H1 (cell line): ENCODE measurements at regions not wholly inside any gene's neighbourhood (a gene's known extent, or its start where the extent isn't known, plus 50 kb on each side); places are given as distances from the start of the nearest gene placed in this dataset.

Experiments
- EP300 ChIP-seq, 2 experiments: IDR thresholded peaks; 1 replicate in 1 of 2; 2 replicates in 1 of 2; pipeline ENCODE4 v1.6.1; 2011 to 2012; ENCODE audit warnings: low read depth in 2 of 2, low read length in 2 of 2, mild to moderate bottlenecking in 2 of 2, borderline replicate concordance in 1 of 2, inconsistent platforms in 1 of 2, moderate library complexity in 1 of 2
- GTF2F1 ChIP-seq: IDR thresholded peaks from 2 replicates; pipeline ENCODE4 v1.6.1; 2012; ENCODE audit warnings: low read depth, low read length, improper control_type of control experiment, borderline replicate concordance
- HDAC6 ChIP-seq: IDR thresholded peaks from one replicate; pipeline ENCODE4 v1.7.1; 2012; ENCODE audit warnings: low read depth, mild to moderate bottlenecking, inconsistent platforms, low read length, moderate library complexity
- POU5F1 ChIP-seq: IDR thresholded peaks from 2 replicates; pipeline ENCODE4 v1.6.1; 2011; ENCODE audit warnings: low read depth, mild to moderate bottlenecking, low read length, moderate library complexity
- SP2 ChIP-seq: IDR thresholded peaks from 2 replicates; pipeline ENCODE4 v1.6.1; 2012; ENCODE audit warnings: mild to moderate bottlenecking, low read length, inconsistent platforms
- SUZ12 ChIP-seq: fragments of 200-600 bp; sonication (generic); IDR thresholded peaks from 2 replicates; pipeline ENCODE4 v1.6.1; 2012; ENCODE audit warnings: mild to moderate bottlenecking, inconsistent platforms, low read length, moderate library complexity, mixed read lengths
- TCF12 ChIP-seq: IDR thresholded peaks from 2 replicates; pipeline ENCODE4 v1.6.1; 2011; ENCODE audit warnings: low read depth, mild to moderate bottlenecking, low read length
- TF ChIP-seq, protein P1 (sequence below): IDR thresholded peaks from 2 replicates; pipeline ENCODE4 v1.6.1; 2011; ENCODE audit warnings: low read length, improper control_type of control experiment

GRCh38 chr1:208648146-208648545 lies 404.0 kb upstream of the PLXNA2 start (continued):
- TF ChIP-seq, protein P1, sequence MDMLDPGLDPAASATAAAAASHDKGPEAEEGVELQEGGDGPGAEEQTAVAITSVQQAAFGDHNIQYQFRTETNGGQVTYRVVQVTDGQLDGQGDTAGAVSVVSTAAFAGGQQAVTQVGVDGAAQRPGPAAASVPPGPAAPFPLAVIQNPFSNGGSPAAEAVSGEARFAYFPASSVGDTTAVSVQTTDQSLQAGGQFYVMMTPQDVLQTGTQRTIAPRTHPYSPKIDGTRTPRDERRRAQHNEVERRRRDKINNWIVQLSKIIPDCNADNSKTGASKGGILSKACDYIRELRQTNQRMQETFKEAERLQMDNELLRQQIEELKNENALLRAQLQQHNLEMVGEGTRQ = no peak
- TF ChIP-seq TCF12 = no peak
- no peak for TF ChIP-seq EP300 (IDR thresholded peaks at IDR 0.05; ENCODE audit: borderline replicate concordance in 1 of 2, low read depth in 2 of 2, low read length in 2 of 2)
- TF ChIP-seq POU5F1 = no peak
- no peak for TF ChIP-seq HDAC6
- no peak for TF ChIP-seq SP2
- TF ChIP-seq SUZ12 = no peak
- TF ChIP-seq GTF2F1 = no peak
